ENCODE measurements at regions not wholly inside any gene's neighbourhood (a gene's known extent, or its start where the extent isn't known, plus 50 kb on each side); places are given as distances from the start of the nearest gene placed in this dataset.

DNA sequence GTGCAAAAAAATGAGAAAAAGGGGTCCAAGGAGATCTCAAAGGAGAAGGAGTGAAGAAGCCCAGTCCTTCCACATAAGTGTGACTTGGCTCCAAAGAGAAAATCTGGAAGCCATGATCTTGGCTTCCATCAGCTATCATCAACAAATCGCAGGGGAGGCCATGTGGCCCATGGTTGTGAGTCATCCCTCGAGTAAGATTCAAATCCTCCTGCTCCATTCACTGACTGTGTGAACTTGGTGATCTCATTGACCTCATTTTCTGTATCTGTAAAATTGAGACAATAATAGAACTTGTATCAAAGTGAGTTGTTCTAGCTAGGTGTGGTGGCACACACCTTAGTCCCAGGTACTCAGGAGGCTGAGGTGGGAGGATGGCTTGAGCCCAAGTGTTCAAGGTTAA lies 79.1 kb upstream of the OLIG2 start:
- TF ChIP-seq, protein P1, sequence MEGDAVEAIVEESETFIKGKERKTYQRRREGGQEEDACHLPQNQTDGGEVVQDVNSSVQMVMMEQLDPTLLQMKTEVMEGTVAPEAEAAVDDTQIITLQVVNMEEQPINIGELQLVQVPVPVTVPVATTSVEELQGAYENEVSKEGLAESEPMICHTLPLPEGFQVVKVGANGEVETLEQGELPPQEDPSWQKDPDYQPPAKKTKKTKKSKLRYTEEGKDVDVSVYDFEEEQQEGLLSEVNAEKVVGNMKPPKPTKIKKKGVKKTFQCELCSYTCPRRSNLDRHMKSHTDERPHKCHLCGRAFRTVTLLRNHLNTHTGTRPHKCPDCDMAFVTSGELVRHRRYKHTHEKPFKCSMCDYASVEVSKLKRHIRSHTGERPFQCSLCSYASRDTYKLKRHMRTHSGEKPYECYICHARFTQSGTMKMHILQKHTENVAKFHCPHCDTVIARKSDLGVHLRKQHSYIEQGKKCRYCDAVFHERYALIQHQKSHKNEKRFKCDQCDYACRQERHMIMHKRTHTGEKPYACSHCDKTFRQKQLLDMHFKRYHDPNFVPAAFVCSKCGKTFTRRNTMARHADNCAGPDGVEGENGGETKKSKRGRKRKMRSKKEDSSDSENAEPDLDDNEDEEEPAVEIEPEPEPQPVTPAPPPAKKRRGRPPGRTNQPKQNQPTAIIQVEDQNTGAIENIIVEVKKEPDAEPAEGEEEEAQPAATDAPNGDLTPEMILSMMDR (IDR thresholded peaks at IDR 0.05; ENCODE audit: low read depth, low read length, missing input control): no peak
- TF ChIP-seq JUND (IDR thresholded peaks at IDR 0.05) (no peak), EGR1 (IDR thresholded peaks at IDR 0.05; ENCODE audit: low read depth in 2 of 2) (no peak), FOXA1 (IDR thresholded peaks at IDR 0.05) (no peak), TAF1 (conservative IDR thresholded peaks at IDR 0.05) (no peak), RAD21 (IDR thresholded peaks at IDR 0.05) (no peak), GABPA (IDR thresholded peaks at IDR 0.05 in 1 of 2, conservative IDR thresholded peaks at IDR 0.05 in 1 of 2) (no peak)
